Hepatocyte (in vitro differentiated cells): ENCODE measurements at regions not wholly inside any gene's neighbourhood (a gene's known extent, or its start where the extent isn't known, plus 50 kb on each side); places are given as distances from the start of the nearest gene placed in this dataset.
A peak's percentile ranks its signal among the peaks of the same experiment; 100 is the strongest.

Experiments used
- DNase-seq: peaks from one replicate; pipeline ENCODE4 v3.0.0-alpha.2; 2016; ENCODE audit warnings: low spot score
- H2AFZ ChIP-seq: fragments of 200-600 bp; sonication (generic); 2 replicates; pipeline ENCODE4 v1.6.0; 2016; ENCODE audit warnings: antibody characterized with exemption, mild to moderate bottlenecking
- H3K27ac ChIP-seq: fragments of 200-600 bp; sonication (generic); 2 replicates; pipeline ENCODE4 v1.5.1; 2016; ENCODE audit warnings: mild to moderate bottlenecking
- H3K27me3 ChIP-seq: fragments of 200-600 bp; sonication (generic); 2 replicates; pipeline ENCODE4 v1.6.1; 2016
- H3K36me3 ChIP-seq: fragments of 200-600 bp; sonication (generic); replicated peaks from 2 replicates; pipeline ENCODE4 v1.5.1; 2016; ENCODE audit warnings: low read depth; ENCODE audit not compliant: insufficient read depth
- H3K4me1 ChIP-seq: fragments of 200-600 bp; sonication (generic); 2 replicates; pipeline ENCODE4 v1.5.1; 2016; ENCODE audit warnings: mild to moderate bottlenecking, moderate library complexity; ENCODE audit not compliant: insufficient read depth
- H3K4me2 ChIP-seq: fragments of 200-600 bp; sonication (generic); 2 replicates; pipeline ENCODE4 v1.6.0; 2016
- H3K4me3 ChIP-seq: fragments of 200-600 bp; sonication (generic); 2 replicates; pipeline ENCODE4 v1.5.1; 2016; ENCODE audit warnings: mild to moderate bottlenecking
- H3K79me2 ChIP-seq: fragments of 200-600 bp; sonication (generic); 2 replicates; pipeline ENCODE4 v1.6.0; 2017; ENCODE audit warnings: mild to moderate bottlenecking
- H3K9me2 ChIP-seq: fragments of 200-600 bp; sonication (generic); replicated peaks from 2 replicates; pipeline ENCODE4 v1.6.0; 2017; ENCODE audit warnings: mild to moderate bottlenecking; ENCODE audit not compliant: insufficient read depth
- H3K9me3 ChIP-seq: fragments of 200-600 bp; sonication (generic); 2 replicates; pipeline ENCODE4 v1.5.1; 2016; ENCODE audit warnings: low read depth, mild to moderate bottlenecking
- H4K20me1 ChIP-seq: fragments of 200-600 bp; sonication (generic); 2 replicates; pipeline ENCODE4 v1.6.0; 2016; ENCODE audit warnings: mild to moderate bottlenecking; ENCODE audit not compliant: insufficient read depth, poor library complexity, severe bottlenecking
- CTCF ChIP-seq: fragments of 200-600 bp; sonication (generic); IDR thresholded peaks from 2 replicates; pipeline ENCODE4 v1.5.1; 2016; ENCODE audit warnings: antibody characterized with exemption, mild to moderate bottlenecking; ENCODE audit not compliant: poor library complexity
- EZH2 ChIP-seq: fragments of 200-600 bp; sonication (generic); IDR thresholded peaks from 2 replicates; pipeline ENCODE4 v1.6.1; 2016; ENCODE audit warnings: antibody characterized with exemption, mild to moderate bottlenecking, borderline replicate concordance
- EZH2phosphoT487 ChIP-seq: fragments of 200-600 bp; sonication (generic); IDR thresholded peaks from one replicate; pipeline ENCODE4 v1.6.1; 2018; ENCODE audit warnings: antibody characterized with exemption, mild to moderate bottlenecking, low read depth, moderate library complexity; ENCODE audit not compliant: unreplicated experiment, severe bottlenecking
- WGBS: methylation state at CpG from one replicate; pipeline ENCODE4 v1.1.6; 2016; ENCODE audit warnings: low lambda C conversion rate; ENCODE audit errors: missing lambda C conversion rate; 5-methylcytosine and 5-hydroxymethylcytosine counted together

GRCh38 chr15:39188314-39188713, 392.6 kb upstream of the THBS1 start:
- Histone ChIP-seq H3K27me3 (no peaks in the 10 kb centered on the region), H3K27ac (no peak overlapping the region), H3K79me2 (no peaks in the 10 kb centered on the region), H3K9me3 (no peaks in the 10 kb centered on the region), H3K36me3 (no peaks in the 10 kb centered on the region), H3K4me1 (peaks cover 7% of the 10 kb centered on the region), H3K4me3 (no peak overlapping the region), H3K4me2 (no peak overlapping the region), H4K20me1 (no peaks in the 10 kb centered on the region), H3K9me2 (no peaks in the 10 kb centered on the region), H2AFZ (no peak overlapping the region)
- TF ChIP-seq EZH2 (no peak), EZH2phosphoT487 (no peak), CTCF (no peak)
- WGBS: 55% methylated on average over 1 of the region's 1 CpG
- DNase-seq: no peak

- H3K4me2 ChIP-seq: no peak overlapping the region
- no peaks in the 10 kb centered on the region for H3K79me2 ChIP-seq
- H3K27me3 ChIP-seq: no peaks in the 10 kb centered on the region
- no peak overlapping the region for H2AFZ ChIP-seq
- H4K20me1 ChIP-seq: no peaks in the 10 kb centered on the region
- no peaks in the 10 kb centered on the region for H3K9me3 ChIP-seq
- H3K36me3 ChIP-seq: no peaks in the 10 kb centered on the region
- H3K4me1 ChIP-seq: peaks cover 7% of the 10 kb centered on the region
- 82% methylated on average over 3 of the region's 3 CpGs for WGBS
- no peak overlapping the region for H3K27ac ChIP-seq
- H3K4me3 ChIP-seq: no peak overlapping the region
- H3K9me2 ChIP-seq: no peaks in the 10 kb centered on the region
- no peak for TF ChIP-seq EZH2phosphoT487
- no peak for TF ChIP-seq CTCF
- no peak for TF ChIP-seq EZH2
- DNase-seq: peak; percentile 24
Observed at GRCh38 chr15:39188930-39189329, 391.9 kb upstream of the THBS1 start.

GRCh38 chr15:39191871-39192291, 389.0 kb upstream of the THBS1 start:
- H3K9me2 ChIP-seq: no peaks in the 10 kb centered on the region
- H3K27ac ChIP-seq: peak overlapping the region; percentile 5
- no peak overlapping the region for H3K4me2 ChIP-seq
- no peak overlapping the region for H2AFZ ChIP-seq
- no peak for TF ChIP-seq CTCF
- peaks cover 7% of the 10 kb centered on the region for H3K4me1 ChIP-seq
- no peaks in the 10 kb centered on the region for H3K79me2 ChIP-seq
- no peak overlapping the region for H3K4me3 ChIP-seq
- no peaks in the 10 kb centered on the region for H3K36me3 ChIP-seq
- no peaks in the 10 kb centered on the region for H3K9me3 ChIP-seq
- no peaks in the 10 kb centered on the region for H3K27me3 ChIP-seq
- no peaks in the 10 kb centered on the region for H4K20me1 ChIP-seq
- DNase-seq: no peak

GRCh38 chr15:39192351-39192750, 388.5 kb upstream of the THBS1 start:
- Histone ChIP-seq H3K9me3 (no peaks in the 10 kb centered on the region), H4K20me1 (no peaks in the 10 kb centered on the region), H3K36me3 (no peaks in the 10 kb centered on the region), H3K4me1 (peaks cover 7% of the 10 kb centered on the region), H3K4me2 (no peak overlapping the region), H3K4me3 (no peak overlapping the region), H3K79me2 (no peaks in the 10 kb centered on the region), H3K9me2 (no peaks in the 10 kb centered on the region), H3K27ac (peak overlapping the region; percentile 5), H3K27me3 (no peaks in the 10 kb centered on the region), H2AFZ (no peak overlapping the region)
- WGBS: 73% methylated on average over 3 of the region's 3 CpGs
- DNase-seq: no peak
- TF ChIP-seq EZH2phosphoT487: no peak
- no peak for TF ChIP-seq EZH2
- no peak for TF ChIP-seq CTCF
